Spleen (tissue), 11 donors: ENCODE measurements at regions not wholly inside any gene's neighbourhood (a gene's known extent, or its start where the extent isn't known, plus 50 kb on each side); places are given as distances from the start of the nearest gene placed in this dataset.
"Not testable (repeated sequence)": the region's sequence is repeated elsewhere in the genome, so short reads cannot be mapped to it uniquely, and the experiment has no call there.

Experiments used
- DNase-seq: peaks from one replicate; pipeline ENCODE4 v3.0.0-alpha.2; 2020
- H3K27ac ChIP-seq, 8 donors: fragments of 200-600 bp; sonication (generic) in 7 of 8; 1 replicate in 4 of 8; 2 replicates in 4 of 8; pipeline versions ENCODE4 v1.5.0 to v1.8.0; 2016 to 2021; ENCODE audit warnings: inconsistent platforms in 4 of 8, mild to moderate bottlenecking in 4 of 8, moderate library complexity in 1 of 8
- H3K27me3 ChIP-seq, 7 donors: fragments of 200-600 bp; sonication (generic) in 6 of 7; replicated peaks in 1 of 7; 1 replicate in 4 of 7; 2 replicates in 3 of 7; pipeline versions ENCODE4 v1.5.0 to v1.8.0; 2016 to 2021; ENCODE audit warnings: inconsistent platforms in 3 of 7, mild to moderate bottlenecking in 1 of 7
- H3K36me3 ChIP-seq, 6 donors: fragments of 200-600 bp; sonication (generic) in 5 of 6; 1 replicate in 4 of 6; 2 replicates in 2 of 6; pipeline versions ENCODE4 v1.5.0 to v1.8.0; 2016 to 2021; ENCODE audit warnings: inconsistent platforms in 2 of 6
- H3K4me1 ChIP-seq, 6 donors: fragments of 200-600 bp; sonication (generic) in 5 of 6; 1 replicate in 3 of 6; 2 replicates in 3 of 6; pipeline versions ENCODE4 v1.5.0 to v1.8.0; 2016 to 2021; ENCODE audit warnings: inconsistent platforms in 3 of 6
- H3K4me3 ChIP-seq, 8 donors: fragments of 200-600 bp; sonication (generic) in 7 of 8; 1 replicate in 4 of 8; 2 replicates in 4 of 8; pipeline versions ENCODE4 v1.5.0 to v1.8.0; 2016 to 2021; ENCODE audit warnings: inconsistent platforms in 4 of 8, mild to moderate bottlenecking in 4 of 8, moderate library complexity in 2 of 8
- H3K9me3 ChIP-seq, 8 donors: fragments of 200-600 bp; sonication (generic) in 7 of 8; 1 replicate in 4 of 8; 2 replicates in 4 of 8; pipeline versions ENCODE4 v1.5.0 to v1.8.0; 2016 to 2021; ENCODE audit warnings: inconsistent platforms in 4 of 8
- CTCF ChIP-seq, 11 experiments: fragments of 200-600 bp in 7 of 11; fragments of 450-650 bp in 4 of 11; sonication (generic) in 4 of 11; IDR thresholded peaks in 8 of 11; conservative IDR thresholded peaks in 3 of 11; 1 replicate in 7 of 11; 2 replicates in 4 of 11; pipeline versions ENCODE4 v1.4.0 to v1.8.0; 2016 to 2021; ENCODE audit warnings: antibody characterized with exemption in 11 of 11, inconsistent platforms in 4 of 11, mild to moderate bottlenecking in 1 of 11
- POLR2A ChIP-seq, 3 donors: fragments of 450-650 bp; IDR thresholded peaks; one replicate each; pipeline ENCODE4 v1.5.1; 2017; ENCODE audit warnings: antibody characterized with exemption in 3 of 3, mild to moderate bottlenecking in 1 of 3
- POLR2AphosphoS5 ChIP-seq, 3 donors: sonication (generic); formaldehyde crosslinking; IDR thresholded peaks; one replicate each; pipeline ENCODE4 v1.5.1; 2017; ENCODE audit warnings: antibody characterized with exemption in 3 of 3
- WGBS, 5 donors: extraction: QIAGEN DNeasy Blood & Tissue Kit in 3 of 5; methylation state at CpG; one replicate each; pipeline versions ENCODE4 v1.1.5 to v1.1.7; 2013 to 2018; 5-methylcytosine and 5-hydroxymethylcytosine counted together
- intact Hi-C: fragments of 100-400 bp; cut with DNase I; formaldehyde crosslinking; loops from one replicate; pipeline ENCODE4 v1.15.0; 2023; ENCODE audit warnings: low total_unique reads
- donor health status: healthy with polysubstance abuse.
- donor health status: DM: no; HTN: no; CAD: no; lungs with moderate emphysema.
- donor health status: DM: no; HTN: no; CAD: no.
- donor health status: Bipolar disorder and iron deficiency.
- donor health status: healthy.
- donor health status: DM: no; HTN: no; CAD: no.
- donor health status: DM: yes; HTN: yes; CAD: no.

- no peaks in the 10 kb centered on the region for H3K4me1 ChIP-seq
- 82 to 88% (median 86%) methylated on average over 9 of the region's 9 CpGs for WGBS, 5 donors
- TF ChIP-seq CTCF (IDR thresholded peaks at IDR 0.05 in 8 of 11, conservative IDR thresholded peaks at IDR 0.05 in 3 of 11) (no peak), POLR2AphosphoS5 (IDR thresholded peaks at IDR 0.05) (no peak), POLR2A (IDR thresholded peaks at IDR 0.05) (no peak)
- H3K27ac ChIP-seq = no peak overlapping the region
- DNase-seq = no peak
- intact Hi-C loops = no loop called here
- H3K9me3 ChIP-seq = no peaks in the 10 kb centered on the region
- peaks cover 0 to 3% (median 0%) of the 10 kb centered on the region in 7 donors for H3K27me3 ChIP-seq
- no peaks in the 10 kb centered on the region for H3K36me3 ChIP-seq
- no peak overlapping the region for H3K4me3 ChIP-seq
These were observed 248.7 kb upstream of the NPVF start for GRCh38 chr7:25476863-25477499.

- H3K9me3 ChIP-seq, H3K4me3 ChIP-seq, DNase-seq, H3K27ac ChIP-seq, H3K27me3 ChIP-seq, intact Hi-C loops, H3K4me1 ChIP-seq, H3K36me3 ChIP-seq: not testable (repeated sequence)
These were observed 249.9 kb upstream of the NPVF start for GRCh38 chr7:25478221-25478620.

- H3K27me3 ChIP-seq = no peaks in the 10 kb centered on the region
- H3K4me3 ChIP-seq = no peak overlapping the region
- TF ChIP-seq POLR2A (IDR thresholded peaks at IDR 0.05) = no peak
- no peak for TF ChIP-seq CTCF (IDR thresholded peaks at IDR 0.05 in 8 of 11, conservative IDR thresholded peaks at IDR 0.05 in 3 of 11)
- no peak for TF ChIP-seq POLR2AphosphoS5 (IDR thresholded peaks at IDR 0.05)
- 56 to 76% (median 70%) methylated on average over 2 of the region's 2 CpGs for WGBS, 5 donors
- H3K27ac ChIP-seq = no peak overlapping the region
- intact Hi-C loops = no loop called here
- no peaks in the 10 kb centered on the region for H3K4me1 ChIP-seq
- no peak for DNase-seq
- no peaks in the 10 kb centered on the region for H3K36me3 ChIP-seq
- no peaks in the 10 kb centered on the region for H3K9me3 ChIP-seq
These were observed 250.6 kb upstream of the NPVF start for GRCh38 chr7:25478925-25479324.

GRCh38 chr7:25481891-25482290, 253.6 kb upstream of the NPVF start:
- H3K27ac ChIP-seq = no peak overlapping the region
- no peak for TF ChIP-seq POLR2A (IDR thresholded peaks at IDR 0.05)
- TF ChIP-seq CTCF (IDR thresholded peaks at IDR 0.05 in 8 of 11, conservative IDR thresholded peaks at IDR 0.05 in 3 of 11) = no peak
- no peak for TF ChIP-seq POLR2AphosphoS5 (IDR thresholded peaks at IDR 0.05)
- H3K4me1 ChIP-seq = no peaks in the 10 kb centered on the region
- H3K27me3 ChIP-seq = no peaks in the 10 kb centered on the region
- H3K36me3 ChIP-seq = no peaks in the 10 kb centered on the region
- DNase-seq = no peak
- H3K9me3 ChIP-seq = no peaks in the 10 kb centered on the region
- no peak overlapping the region for H3K4me3 ChIP-seq
- intact Hi-C loops = no loop called here

- no peak for DNase-seq
- TF ChIP-seq CTCF (IDR thresholded peaks at IDR 0.05 in 8 of 11, conservative IDR thresholded peaks at IDR 0.05 in 3 of 11) (no peak), POLR2AphosphoS5 (IDR thresholded peaks at IDR 0.05) (no peak), POLR2A (IDR thresholded peaks at IDR 0.05) (no peak)
- Histone ChIP-seq H3K27ac (no peak overlapping the region), H3K4me3 (no peak overlapping the region), H3K4me1 (no peaks in the 10 kb centered on the region), H3K27me3 (no peaks in the 10 kb centered on the region), H3K9me3 (no peaks in the 10 kb centered on the region), H3K36me3 (no peaks in the 10 kb centered on the region)
- intact Hi-C loops = no loop called here
These were observed 254.3 kb upstream of the NPVF start for GRCh38 chr7:25482631-25483030.
